Activated CD8-positive, alpha-beta T cell treated with anti-CD3 and anti-CD28 coated beads for 36 hours (primary cell): ENCODE measurements at regions not wholly inside any gene's neighbourhood (a gene's known extent, or its start where the extent isn't known, plus 50 kb on each side); places are given as distances from the start of the nearest gene placed in this dataset.

Experiments
- ATAC-seq: fragments of 200-7000 bp; cut with Tn5 transposase; one replicate; pipeline ENCODE4 v1.10.0; 2021; ENCODE audit warnings: mild to moderate bottlenecking, moderate library complexity
- CTCF ChIA-PET: fragments of 350-600 bp; sonication (Branson Sonifier 250); formaldehyde crosslinking; loops from one replicate; lab custom pipeline; 2021; ENCODE audit warnings: antibody characterized with exemption; lab: Charles Lee
- POLR2A ChIA-PET: fragments of 350-600 bp; sonication (Branson Sonifier 250); formaldehyde crosslinking; loops from one replicate; lab custom pipeline; 2021; ENCODE audit warnings: antibody characterized with exemption; lab: Charles Lee
- DNase-seq: peaks from one replicate; pipeline ENCODE4 v3.0.0-alpha.2; 2020
- H3K27ac Mint-ChIP-seq: one replicate; pipeline ENCODE4 v1.8.0; 2021; ENCODE audit warnings: mild to moderate bottlenecking, mixed read lengths
- H3K27me3 Mint-ChIP-seq: one replicate; pipeline ENCODE4 v1.8.0; 2021; ENCODE audit warnings: mixed read lengths
- H3K36me3 Mint-ChIP-seq: one replicate; pipeline ENCODE4 v1.8.0; 2021; ENCODE audit warnings: low read depth, mixed read lengths
- H3K4me1 Mint-ChIP-seq: one replicate; pipeline ENCODE4 v1.8.0; 2021; ENCODE audit warnings: low read depth, mixed read lengths
- H3K4me3 Mint-ChIP-seq: one replicate; pipeline ENCODE4 v1.8.0; 2021; ENCODE audit warnings: mild to moderate bottlenecking, moderate library complexity, mixed read lengths
- H3K9me3 Mint-ChIP-seq: one replicate; pipeline ENCODE4 v1.8.0; 2021; ENCODE audit warnings: mixed read lengths
- intact Hi-C: fragments of 100-400 bp; cut with micrococcal nuclease; formaldehyde crosslinking; loops from one replicate; pipeline ENCODE4 v1.10.0; 2022
- TF ChIP-seq, protein P1 (sequence below): fragments of 200-600 bp; IDR thresholded peaks from one replicate; pipeline ENCODE4 v1.8.0; 2022; ENCODE audit warnings: antibody characterized with exemption, mild to moderate bottlenecking

DNA sequence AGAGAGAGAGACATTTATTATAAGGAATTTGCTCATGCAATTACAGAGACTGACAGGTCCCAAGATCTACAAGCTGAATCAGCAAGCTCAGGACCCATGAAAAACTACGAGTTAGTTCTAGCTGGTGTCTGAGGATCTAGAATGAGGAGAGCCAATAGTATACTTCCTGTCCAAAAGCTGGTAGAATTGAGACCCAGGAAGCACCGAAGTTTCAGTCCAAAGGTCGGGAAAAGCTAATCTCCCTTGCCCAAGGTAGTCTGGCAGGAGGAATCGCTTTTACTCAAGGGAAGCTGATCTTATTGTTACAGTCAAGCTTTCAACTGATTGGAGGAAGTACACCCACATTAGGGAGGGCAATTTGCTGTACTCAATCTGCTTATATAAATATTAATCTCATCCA is 389.6 kb downstream of the ADCYAP1 start:
- TF ChIP-seq, protein P1, sequence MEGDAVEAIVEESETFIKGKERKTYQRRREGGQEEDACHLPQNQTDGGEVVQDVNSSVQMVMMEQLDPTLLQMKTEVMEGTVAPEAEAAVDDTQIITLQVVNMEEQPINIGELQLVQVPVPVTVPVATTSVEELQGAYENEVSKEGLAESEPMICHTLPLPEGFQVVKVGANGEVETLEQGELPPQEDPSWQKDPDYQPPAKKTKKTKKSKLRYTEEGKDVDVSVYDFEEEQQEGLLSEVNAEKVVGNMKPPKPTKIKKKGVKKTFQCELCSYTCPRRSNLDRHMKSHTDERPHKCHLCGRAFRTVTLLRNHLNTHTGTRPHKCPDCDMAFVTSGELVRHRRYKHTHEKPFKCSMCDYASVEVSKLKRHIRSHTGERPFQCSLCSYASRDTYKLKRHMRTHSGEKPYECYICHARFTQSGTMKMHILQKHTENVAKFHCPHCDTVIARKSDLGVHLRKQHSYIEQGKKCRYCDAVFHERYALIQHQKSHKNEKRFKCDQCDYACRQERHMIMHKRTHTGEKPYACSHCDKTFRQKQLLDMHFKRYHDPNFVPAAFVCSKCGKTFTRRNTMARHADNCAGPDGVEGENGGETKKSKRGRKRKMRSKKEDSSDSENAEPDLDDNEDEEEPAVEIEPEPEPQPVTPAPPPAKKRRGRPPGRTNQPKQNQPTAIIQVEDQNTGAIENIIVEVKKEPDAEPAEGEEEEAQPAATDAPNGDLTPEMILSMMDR = no peak
- DNase-seq (no peak), ATAC-seq (no peak)
- Mint-ChIP-seq H3K36me3 (no peaks in the 10 kb centered on the region), H3K9me3 (no peaks in the 10 kb centered on the region), H3K4me1 (no peaks in the 10 kb centered on the region), H3K4me3 (no peak overlapping the region), H3K27me3 (no peaks in the 10 kb centered on the region), H3K27ac (no peak overlapping the region)
- CTCF ChIA-PET = interaction anchor here (0.7 kb wide), 1 partner anchor 28 kb away, joined by 3 read pairs; no protein-coding TSS in a partner anchor
- intact Hi-C loops = no loop called here
- POLR2A ChIA-PET = interaction anchor here (0.6 kb wide), 1 partner anchor 21 kb away, joined by 3 read pairs; no protein-coding TSS in a partner anchor

DNA sequence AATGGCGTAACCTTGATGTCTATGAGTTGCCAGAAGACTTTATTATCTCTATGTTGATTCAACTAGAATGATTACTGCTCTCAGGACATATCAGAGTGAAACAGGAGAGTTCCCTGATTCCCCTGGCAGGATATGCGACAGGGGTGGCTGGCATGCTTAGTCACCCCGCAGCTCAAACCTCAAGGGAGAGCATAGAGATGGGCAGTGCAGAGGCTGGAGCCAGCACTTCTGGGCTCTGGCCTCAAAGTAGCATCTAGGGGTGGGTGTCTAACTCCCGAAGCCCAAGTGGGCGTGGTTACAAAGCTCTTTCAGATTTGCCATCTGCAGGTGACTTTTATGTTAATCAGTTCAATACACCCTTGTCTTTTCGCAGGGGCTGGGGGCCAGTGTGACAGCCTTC is 391.6 kb downstream of the ADCYAP1 start:
- Mint-ChIP-seq H3K27me3 (no peaks in the 10 kb centered on the region), H3K4me3 (no peak overlapping the region), H3K4me1 (no peaks in the 10 kb centered on the region), H3K9me3 (peaks cover 3% of the 10 kb centered on the region), H3K27ac (no peak overlapping the region), H3K36me3 (no peaks in the 10 kb centered on the region)
- DNase-seq (no peak), ATAC-seq (no peak)
- ChIA-PET POLR2A (no interaction called here), CTCF (no interaction called here)
- intact Hi-C loops = no loop called here
- TF ChIP-seq, protein P1 = no peak

DNA sequence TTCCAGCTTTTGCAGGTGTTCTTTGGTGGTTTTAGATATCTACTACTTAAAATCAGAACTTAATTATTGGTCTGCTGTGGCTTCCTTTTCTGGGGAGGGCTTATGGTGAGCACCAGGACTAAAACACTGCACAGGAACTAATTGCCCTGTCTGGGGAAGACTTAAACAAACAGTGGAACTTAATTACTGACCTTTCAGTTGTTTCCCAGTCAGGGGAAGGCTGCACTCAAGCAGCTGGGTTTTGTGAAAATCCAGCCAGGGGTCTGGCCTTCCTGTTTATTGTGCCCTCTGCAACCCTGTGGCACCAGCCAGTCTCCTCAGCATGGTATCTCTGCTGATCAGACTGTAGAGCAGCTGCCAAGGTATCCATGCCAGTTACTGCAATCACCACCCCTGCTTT is 398.2 kb downstream of the ADCYAP1 start:
- CTCF ChIA-PET = no interaction called here
- peaks cover 3% of the 10 kb centered on the region for H3K9me3 Mint-ChIP-seq
- no peaks in the 10 kb centered on the region for H3K27me3 Mint-ChIP-seq
- DNase-seq (no peak), ATAC-seq (no peak)
- H3K27ac Mint-ChIP-seq = no peak overlapping the region
- intact Hi-C loops = no loop called here
- TF ChIP-seq, protein P1 = no peak
- no peak overlapping the region for H3K4me3 Mint-ChIP-seq
- H3K36me3 Mint-ChIP-seq = no peaks in the 10 kb centered on the region
- POLR2A ChIA-PET = no interaction called here
- H3K4me1 Mint-ChIP-seq = no peaks in the 10 kb centered on the region

DNA sequence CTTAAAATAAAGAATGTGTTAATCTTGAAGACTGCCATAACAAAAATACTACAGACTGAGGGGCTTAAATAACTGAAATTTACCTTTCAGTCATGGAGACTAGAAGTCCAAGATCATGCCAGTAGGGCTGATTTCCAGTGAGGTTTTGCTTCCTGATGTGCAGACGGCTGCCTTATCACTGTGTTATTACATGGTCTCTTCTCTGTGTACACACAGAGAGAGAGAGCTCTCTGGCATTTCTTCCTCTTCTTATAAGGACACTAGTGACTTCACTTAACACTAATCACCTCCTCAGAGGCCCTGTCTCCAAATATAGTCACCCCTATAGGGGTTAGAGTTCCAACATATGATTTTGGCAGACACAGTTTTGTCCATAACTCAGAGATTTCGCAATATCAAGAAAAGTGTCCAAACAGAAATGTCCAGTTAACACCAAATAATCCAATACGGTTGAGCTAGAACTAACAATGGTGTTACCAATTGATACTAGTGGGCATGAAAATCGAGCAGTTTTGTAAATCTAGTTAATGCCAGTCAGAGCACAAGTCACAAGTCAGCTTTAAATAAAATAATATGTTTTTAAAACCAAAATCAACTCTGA is 399.8 kb downstream of the ADCYAP1 start:
- no peak overlapping the region for H3K27ac Mint-ChIP-seq
- ChIA-PET CTCF (interaction anchor here (1.0 kb wide), 1 partner anchor 189 kb away, joined by 3 read pairs; no protein-coding TSS in a partner anchor), POLR2A (no interaction called here)
- no peak overlapping the region for H3K4me3 Mint-ChIP-seq
- no peaks in the 10 kb centered on the region for H3K36me3 Mint-ChIP-seq
- H3K27me3 Mint-ChIP-seq = no peaks in the 10 kb centered on the region
- ATAC-seq = no peak
- no peaks in the 10 kb centered on the region for H3K4me1 Mint-ChIP-seq
- no peak for DNase-seq
- TF ChIP-seq, protein P1 = no peak
- peaks cover 3% of the 10 kb centered on the region for H3K9me3 Mint-ChIP-seq
- intact Hi-C loops = no loop called here

- Mint-ChIP-seq H3K9me3 (no peaks in the 10 kb centered on the region), H3K27ac (no peak overlapping the region), H3K4me1 (no peaks in the 10 kb centered on the region), H3K4me3 (no peak overlapping the region), H3K27me3 (no peaks in the 10 kb centered on the region), H3K36me3 (no peaks in the 10 kb centered on the region)
- POLR2A ChIA-PET = no interaction called here
- no peak for ATAC-seq
- intact Hi-C loops = no loop called here
- DNase-seq = no peak
- TF ChIP-seq, protein P1 = no peak
- CTCF ChIA-PET = no interaction called here
These were observed 402.0 kb downstream of the ADCYAP1 start for GRCh38 chr18:1306641-1307040.
